Sigmoid colon (tissue), 3 donors: ENCODE measurements at regions not wholly inside any gene's neighbourhood (a gene's known extent, or its start where the extent isn't known, plus 50 kb on each side); places are given as distances from the start of the nearest gene placed in this dataset.

Source experiments
- CTCF ChIP-seq, 4 experiments: fragments of 450-650 bp in 3 of 4; fragments of 200-600 bp in 1 of 4; IDR thresholded peaks; one replicate each; pipeline ENCODE4 v1.5.1; 2016 to 2019; ENCODE audit warnings: antibody characterized with exemption in 4 of 4, mild to moderate bottlenecking in 3 of 4, moderate library complexity in 2 of 4
- POLR2A ChIP-seq, 2 donors: fragments of 450-650 bp; IDR thresholded peaks; one replicate each; pipeline ENCODE4 v1.6.1; 2016; ENCODE audit warnings: antibody characterized with exemption in 2 of 2, mild to moderate bottlenecking in 2 of 2, moderate library complexity in 2 of 2

- TF ChIP-seq CTCF (IDR thresholded peaks at IDR 0.05) (no peak), POLR2A (IDR thresholded peaks at IDR 0.05) (no peak)
These were observed 153.5 kb upstream of the SIX2 start for GRCh38 chr2:45162711-45163110.
